Adrenal gland (tissue), 5 donors: ENCODE measurements at regions not wholly inside any gene's neighbourhood (a gene's known extent, or its start where the extent isn't known, plus 50 kb on each side); places are given as distances from the start of the nearest gene placed in this dataset.

Source experiments
- POLR2A ChIP-seq, 2 donors: fragments of 450-650 bp; IDR thresholded peaks; one replicate each; pipeline ENCODE4 v1.6.1; 2017; ENCODE audit warnings: antibody characterized with exemption in 2 of 2, mild to moderate bottlenecking in 2 of 2, moderate library complexity in 1 of 2
- TF ChIP-seq, protein P1 (sequence below), 6 experiments: fragments of 450-650 bp in 4 of 6; fragments of 200-600 bp in 2 of 6; sonication (generic) in 1 of 6; IDR thresholded peaks; 1 replicate in 5 of 6; 2 replicates in 1 of 6; pipeline versions ENCODE4 v1.5.1 to v1.8.0; 2016 to 2021; ENCODE audit warnings: antibody characterized with exemption in 6 of 6, mild to moderate bottlenecking in 2 of 6, moderate library complexity in 1 of 6
- donor health status: DM: no; HTN: no; CAD: no.

DNA sequence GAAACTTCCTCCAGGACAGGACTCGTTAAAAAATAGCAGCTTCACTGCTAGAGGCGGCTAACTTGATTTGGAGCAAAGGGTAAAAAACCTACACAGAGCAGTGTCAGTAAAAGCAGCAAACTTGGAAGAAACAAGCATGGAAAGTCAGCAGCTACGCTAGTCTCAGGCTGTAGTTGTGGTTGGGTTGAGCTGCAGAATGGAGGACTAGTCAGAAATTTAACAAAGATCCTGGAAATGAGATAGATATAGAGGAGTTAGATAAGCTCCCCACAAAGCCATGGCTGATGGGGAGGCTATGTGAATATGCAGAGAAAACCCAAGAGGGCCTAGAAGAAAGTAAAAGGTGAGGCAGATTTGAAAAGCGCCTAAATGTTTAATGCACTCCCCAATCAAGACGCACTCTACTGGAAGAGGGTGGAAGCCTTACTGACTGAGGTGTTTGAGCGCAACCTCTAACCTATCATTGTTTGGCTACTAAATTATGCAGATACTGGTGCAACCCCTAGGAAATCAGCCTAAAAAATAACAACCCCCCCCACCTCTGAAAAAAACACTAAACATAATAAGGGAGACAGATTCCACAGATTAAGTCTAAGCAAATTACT is 99.7 kb upstream of the TMEM168 start:
- TF ChIP-seq, protein P1, sequence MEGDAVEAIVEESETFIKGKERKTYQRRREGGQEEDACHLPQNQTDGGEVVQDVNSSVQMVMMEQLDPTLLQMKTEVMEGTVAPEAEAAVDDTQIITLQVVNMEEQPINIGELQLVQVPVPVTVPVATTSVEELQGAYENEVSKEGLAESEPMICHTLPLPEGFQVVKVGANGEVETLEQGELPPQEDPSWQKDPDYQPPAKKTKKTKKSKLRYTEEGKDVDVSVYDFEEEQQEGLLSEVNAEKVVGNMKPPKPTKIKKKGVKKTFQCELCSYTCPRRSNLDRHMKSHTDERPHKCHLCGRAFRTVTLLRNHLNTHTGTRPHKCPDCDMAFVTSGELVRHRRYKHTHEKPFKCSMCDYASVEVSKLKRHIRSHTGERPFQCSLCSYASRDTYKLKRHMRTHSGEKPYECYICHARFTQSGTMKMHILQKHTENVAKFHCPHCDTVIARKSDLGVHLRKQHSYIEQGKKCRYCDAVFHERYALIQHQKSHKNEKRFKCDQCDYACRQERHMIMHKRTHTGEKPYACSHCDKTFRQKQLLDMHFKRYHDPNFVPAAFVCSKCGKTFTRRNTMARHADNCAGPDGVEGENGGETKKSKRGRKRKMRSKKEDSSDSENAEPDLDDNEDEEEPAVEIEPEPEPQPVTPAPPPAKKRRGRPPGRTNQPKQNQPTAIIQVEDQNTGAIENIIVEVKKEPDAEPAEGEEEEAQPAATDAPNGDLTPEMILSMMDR (IDR thresholded peaks at IDR 0.05) = no peak
- no peak for TF ChIP-seq POLR2A (IDR thresholded peaks at IDR 0.05)
